ENCODE measurements at regions not wholly inside any gene's neighbourhood (a gene's known extent, or its start where the extent isn't known, plus 50 kb on each side); places are given as distances from the start of the nearest gene placed in this dataset.

GRCh38 chr2:65508225-65508624 is 75.8 kb upstream of the SPRED2 start:
- no peaks in the 10 kb centered on the region for H3K9me3 ChIP-seq (ENCODE audit: insufficient read depth, low read length)
- no peak overlapping the region for H3K9ac ChIP-seq (ENCODE audit: low read length)
- H2AFZ ChIP-seq (ENCODE audit: low read depth, low read length, severe bottlenecking), result no peak overlapping the region
- no peak overlapping the region for H3K27ac ChIP-seq (ENCODE audit: low read depth, low read length)
- no peak overlapping the region for H3K4me2 ChIP-seq (ENCODE audit: low read depth, low read length, poor library complexity, severe bottlenecking)
- H4K20me1 ChIP-seq (ENCODE audit: low read depth, low read length), result no peaks in the 10 kb centered on the region
- no peaks in the 10 kb centered on the region for H3K79me2 ChIP-seq (ENCODE audit: insufficient read depth, low read length)
- no peaks in the 10 kb centered on the region for H3F3A ChIP-seq (ENCODE audit: insufficient read depth)
- H3K27me3 ChIP-seq (ENCODE audit: low read length), result no peaks in the 10 kb centered on the region
- H3K4me3 ChIP-seq (ENCODE audit: insufficient read depth, low read length, poor library complexity, severe bottlenecking), result no peak overlapping the region
- no peak for TF ChIP-seq EZH2phosphoT487 (conservative IDR thresholded peaks at IDR 0.05; ENCODE audit: low read length)
- TF ChIP-seq, protein P1, sequence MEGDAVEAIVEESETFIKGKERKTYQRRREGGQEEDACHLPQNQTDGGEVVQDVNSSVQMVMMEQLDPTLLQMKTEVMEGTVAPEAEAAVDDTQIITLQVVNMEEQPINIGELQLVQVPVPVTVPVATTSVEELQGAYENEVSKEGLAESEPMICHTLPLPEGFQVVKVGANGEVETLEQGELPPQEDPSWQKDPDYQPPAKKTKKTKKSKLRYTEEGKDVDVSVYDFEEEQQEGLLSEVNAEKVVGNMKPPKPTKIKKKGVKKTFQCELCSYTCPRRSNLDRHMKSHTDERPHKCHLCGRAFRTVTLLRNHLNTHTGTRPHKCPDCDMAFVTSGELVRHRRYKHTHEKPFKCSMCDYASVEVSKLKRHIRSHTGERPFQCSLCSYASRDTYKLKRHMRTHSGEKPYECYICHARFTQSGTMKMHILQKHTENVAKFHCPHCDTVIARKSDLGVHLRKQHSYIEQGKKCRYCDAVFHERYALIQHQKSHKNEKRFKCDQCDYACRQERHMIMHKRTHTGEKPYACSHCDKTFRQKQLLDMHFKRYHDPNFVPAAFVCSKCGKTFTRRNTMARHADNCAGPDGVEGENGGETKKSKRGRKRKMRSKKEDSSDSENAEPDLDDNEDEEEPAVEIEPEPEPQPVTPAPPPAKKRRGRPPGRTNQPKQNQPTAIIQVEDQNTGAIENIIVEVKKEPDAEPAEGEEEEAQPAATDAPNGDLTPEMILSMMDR (IDR thresholded peaks at IDR 0.05; ENCODE audit: insufficient read depth, low read length, poor library complexity, severe bottlenecking), result no peak
- H3K9me2 ChIP-seq (replicated peaks; ENCODE audit: insufficient read depth, low read length), result no peaks in the 10 kb centered on the region
- no peaks in the 10 kb centered on the region for H3K36me3 ChIP-seq (ENCODE audit: low read length)

DNA sequence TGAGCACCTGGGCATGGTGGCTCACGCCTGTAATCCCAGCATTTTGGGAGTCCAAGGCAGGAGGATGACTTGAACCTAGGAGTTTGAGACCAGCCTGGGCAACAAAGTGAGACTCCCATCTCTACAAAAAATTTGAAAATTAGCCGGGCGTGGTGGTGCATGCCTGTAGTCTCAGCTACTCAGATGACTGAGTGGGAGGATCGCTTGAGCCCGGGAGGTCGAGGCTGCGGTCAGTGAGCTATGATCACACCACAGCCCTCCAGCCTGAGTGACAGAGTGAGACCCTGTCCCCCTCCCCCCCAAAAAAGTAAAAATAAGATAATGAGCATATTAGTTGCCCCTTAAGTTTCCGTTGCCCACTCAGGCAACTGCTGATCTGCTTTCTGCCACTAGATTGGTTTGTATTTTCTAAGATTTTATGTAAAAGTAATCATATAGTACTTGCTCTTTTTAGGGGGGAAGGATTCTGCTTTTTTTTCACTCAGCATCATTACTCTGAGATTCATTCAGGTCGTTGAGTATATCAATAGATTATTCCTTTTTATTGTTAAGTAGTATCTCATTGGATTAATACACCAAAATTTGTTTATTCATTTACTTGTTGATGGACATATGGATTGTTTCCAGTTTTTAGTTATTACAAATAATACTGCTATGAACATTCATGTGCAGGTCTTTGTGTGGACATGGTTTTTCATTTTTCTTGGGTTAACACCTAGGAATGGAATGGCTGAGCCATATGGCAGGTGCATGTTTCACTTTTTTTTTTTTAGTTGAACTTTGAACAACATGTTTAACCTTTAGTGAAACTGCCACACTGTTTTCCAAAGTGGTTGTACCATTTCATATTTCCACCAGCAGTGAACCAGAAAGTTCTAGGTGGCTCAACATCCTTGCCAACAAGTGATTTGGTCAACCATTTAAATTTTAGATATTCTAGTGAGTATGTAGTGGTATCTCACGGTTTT is 75.0 kb upstream of the SPRED2 start:
- Histone ChIP-seq H3K79me2 (ENCODE audit: insufficient read depth, low read length) (no peaks in the 10 kb centered on the region), H3K9ac (ENCODE audit: low read length) (no peak overlapping the region), H3K9me2 (replicated peaks; ENCODE audit: insufficient read depth, low read length) (no peaks in the 10 kb centered on the region), H3K27ac (ENCODE audit: low read depth, low read length) (no peak overlapping the region), H3K9me3 (ENCODE audit: insufficient read depth, low read length) (no peaks in the 10 kb centered on the region), H3K4me2 (ENCODE audit: low read depth, low read length, poor library complexity, severe bottlenecking) (no peak overlapping the region), H3K4me3 (ENCODE audit: insufficient read depth, low read length, poor library complexity, severe bottlenecking) (no peak overlapping the region), H3K27me3 (ENCODE audit: low read length) (no peaks in the 10 kb centered on the region), H3K36me3 (ENCODE audit: low read length) (no peaks in the 10 kb centered on the region), H2AFZ (ENCODE audit: low read depth, low read length, severe bottlenecking) (no peak overlapping the region), H3F3A (ENCODE audit: insufficient read depth) (no peaks in the 10 kb centered on the region), H4K20me1 (ENCODE audit: low read depth, low read length) (no peaks in the 10 kb centered on the region)
- no peak for TF ChIP-seq EZH2phosphoT487 (conservative IDR thresholded peaks at IDR 0.05; ENCODE audit: low read length)
- TF ChIP-seq, protein P1 (IDR thresholded peaks at IDR 0.05; ENCODE audit: insufficient read depth, low read length, poor library complexity, severe bottlenecking), result no peak

DNA sequence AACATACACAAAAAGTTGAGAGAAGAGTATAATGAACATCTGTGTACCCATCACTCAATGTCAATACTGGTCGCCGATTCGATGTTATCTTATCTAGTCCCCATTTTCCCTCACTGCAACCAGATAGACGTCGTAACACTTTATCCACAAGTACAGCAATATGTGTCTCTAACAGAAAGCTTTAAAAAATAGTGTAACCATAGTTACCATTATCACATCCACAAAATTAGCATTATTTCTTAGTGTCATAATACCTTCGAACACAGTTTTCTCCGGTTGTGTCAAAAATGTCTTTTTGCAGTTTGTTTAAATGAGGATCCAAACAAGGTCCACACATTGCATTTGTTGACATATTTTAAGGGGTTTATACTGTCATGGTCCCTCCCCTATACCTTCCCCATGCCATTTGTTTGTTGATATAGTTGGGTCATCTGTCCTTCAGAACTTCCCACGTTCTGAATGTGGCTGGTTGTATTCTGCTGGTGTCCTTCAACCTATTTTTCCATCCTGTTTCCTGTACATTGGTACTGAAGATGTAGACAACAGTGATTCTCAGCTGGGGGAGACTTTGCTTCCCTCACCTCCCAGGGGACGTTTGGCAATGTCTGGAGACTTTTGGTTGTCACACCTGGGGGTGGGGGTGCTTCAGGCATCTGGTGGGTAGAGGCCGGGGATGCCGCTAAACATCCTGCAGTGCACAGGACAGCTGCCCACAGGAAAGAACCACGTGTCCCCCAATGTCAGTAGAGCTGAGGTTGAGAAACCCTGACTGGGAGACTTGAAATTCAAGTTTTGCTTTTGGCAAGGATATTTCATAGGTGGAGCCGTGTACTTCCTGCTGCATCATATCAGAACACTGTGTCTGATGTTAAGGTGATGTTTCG is 72.7 kb upstream of the SPRED2 start:
- TF ChIP-seq EZH2phosphoT487 (conservative IDR thresholded peaks at IDR 0.05; ENCODE audit: low read length), result no peak
- TF ChIP-seq, protein P1 (IDR thresholded peaks at IDR 0.05; ENCODE audit: insufficient read depth, low read length, poor library complexity, severe bottlenecking), result no peak
- Histone ChIP-seq H3K27me3 (ENCODE audit: low read length) (no peaks in the 10 kb centered on the region), H3K27ac (ENCODE audit: low read depth, low read length) (no peak overlapping the region), H3K9me2 (replicated peaks; ENCODE audit: insufficient read depth, low read length) (no peaks in the 10 kb centered on the region), H2AFZ (ENCODE audit: low read depth, low read length, severe bottlenecking) (no peak overlapping the region), H3K9me3 (ENCODE audit: insufficient read depth, low read length) (no peaks in the 10 kb centered on the region), H3K9ac (ENCODE audit: low read length) (no peak overlapping the region), H3K36me3 (ENCODE audit: low read length) (no peaks in the 10 kb centered on the region), H3F3A (ENCODE audit: insufficient read depth) (no peaks in the 10 kb centered on the region), H3K4me2 (ENCODE audit: low read depth, low read length, poor library complexity, severe bottlenecking) (no peak overlapping the region), H3K4me3 (ENCODE audit: insufficient read depth, low read length, poor library complexity, severe bottlenecking) (no peak overlapping the region), H3K79me2 (ENCODE audit: insufficient read depth, low read length) (no peaks in the 10 kb centered on the region), H4K20me1 (ENCODE audit: low read depth, low read length) (no peaks in the 10 kb centered on the region)
